Osteoblast (primary cell): ENCODE measurements at regions not wholly inside any gene's neighbourhood (a gene's known extent, or its start where the extent isn't known, plus 50 kb on each side); places are given as distances from the start of the nearest gene placed in this dataset.

Experiments
- DNase-seq: peaks from one replicate; pipeline ENCODE4 v3.0.0; 2011; ENCODE audit warnings: low spot score, mixed read lengths; ENCODE audit not compliant: insufficient read length; ENCODE audit errors: missing footprints
- H2AFZ ChIP-seq: 2 replicates; pipeline ENCODE4 v1.6.0; 2011; ENCODE audit warnings: mild to moderate bottlenecking, low read length
- H3K27ac ChIP-seq: 2 replicates; pipeline ENCODE4 v1.5.1; 2011; ENCODE audit warnings: mild to moderate bottlenecking, low read depth, low read length, moderate library complexity
- H3K27me3 ChIP-seq: 2 replicates; pipeline ENCODE4 v1.6.0; 2012; ENCODE audit warnings: mild to moderate bottlenecking, control low read depth, inconsistent platforms, low read length, moderate library complexity; ENCODE audit not compliant: insufficient read depth
- H3K36me3 ChIP-seq: 2 replicates; pipeline ENCODE4 v1.5.1; 2011; ENCODE audit warnings: mild to moderate bottlenecking, low read length, control low read depth, moderate library complexity; ENCODE audit not compliant: insufficient read depth
- H3K4me1 ChIP-seq: 2 replicates; pipeline ENCODE4 v1.5.1; 2011; ENCODE audit warnings: mild to moderate bottlenecking, low read length, control low read depth, moderate library complexity; ENCODE audit not compliant: insufficient read depth
- H3K4me2 ChIP-seq: 2 replicates; pipeline ENCODE4 v1.6.0; 2011; ENCODE audit warnings: mild to moderate bottlenecking, low read length; ENCODE audit not compliant: insufficient read depth
- H3K4me3 ChIP-seq: fragments of 200-600 bp; sonication (generic); 3 replicates; pipeline ENCODE4 v1.5.1; 2012; ENCODE audit warnings: mild to moderate bottlenecking, low read length, inconsistent platforms; ENCODE audit not compliant: insufficient read depth
- H3K79me2 ChIP-seq: 2 replicates; pipeline ENCODE4 v1.6.0; 2012; ENCODE audit warnings: mild to moderate bottlenecking, low read length, control low read depth, inconsistent platforms; ENCODE audit not compliant: insufficient read depth
- H3K9me3 ChIP-seq: 2 replicates; pipeline ENCODE4 v1.5.1; 2011; ENCODE audit warnings: low read depth, low read length, control low read depth
- H4K20me1 ChIP-seq: 2 replicates; pipeline ENCODE4 v1.6.0; 2012; ENCODE audit warnings: mild to moderate bottlenecking, low read length, control low read depth; ENCODE audit not compliant: insufficient read depth
- TF ChIP-seq, protein P1 (sequence below): IDR thresholded peaks from 2 replicates; pipeline ENCODE4 v1.5.1; 2011; ENCODE audit warnings: mild to moderate bottlenecking, low read depth, low read length, moderate library complexity; ENCODE audit errors: extremely low read depth

DNA sequence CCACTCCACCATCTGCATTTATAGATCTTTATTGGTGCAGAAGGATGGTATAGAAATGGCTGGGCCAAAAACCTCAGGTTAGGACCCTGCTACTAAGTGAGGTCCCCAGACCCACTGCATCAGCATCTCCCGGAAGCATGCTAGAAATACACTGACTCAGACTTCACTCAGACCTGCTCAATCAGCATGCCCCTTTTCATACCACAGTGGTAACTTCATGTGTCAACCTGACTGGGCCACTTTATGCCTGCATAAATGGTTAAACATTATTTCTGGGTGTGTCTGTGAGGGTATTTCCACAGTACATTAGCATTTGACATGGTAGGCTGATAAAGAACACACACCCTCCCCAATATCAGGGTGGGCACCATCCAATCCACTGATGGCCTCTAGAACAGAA lies 118.6 kb upstream of the VCX3B start:
- no peak for DNase-seq
- Histone ChIP-seq H4K20me1 (no peaks in the 10 kb centered on the region), H3K9me3 (peaks cover 3% of the 10 kb centered on the region), H3K4me3 (no peak overlapping the region), H3K4me2 (no peak overlapping the region), H3K27me3 (no peaks in the 10 kb centered on the region), H3K36me3 (no peaks in the 10 kb centered on the region), H3K4me1 (no peaks in the 10 kb centered on the region), H3K79me2 (no peaks in the 10 kb centered on the region), H2AFZ (no peak overlapping the region), H3K27ac (no peak overlapping the region)
- TF ChIP-seq, protein P1, sequence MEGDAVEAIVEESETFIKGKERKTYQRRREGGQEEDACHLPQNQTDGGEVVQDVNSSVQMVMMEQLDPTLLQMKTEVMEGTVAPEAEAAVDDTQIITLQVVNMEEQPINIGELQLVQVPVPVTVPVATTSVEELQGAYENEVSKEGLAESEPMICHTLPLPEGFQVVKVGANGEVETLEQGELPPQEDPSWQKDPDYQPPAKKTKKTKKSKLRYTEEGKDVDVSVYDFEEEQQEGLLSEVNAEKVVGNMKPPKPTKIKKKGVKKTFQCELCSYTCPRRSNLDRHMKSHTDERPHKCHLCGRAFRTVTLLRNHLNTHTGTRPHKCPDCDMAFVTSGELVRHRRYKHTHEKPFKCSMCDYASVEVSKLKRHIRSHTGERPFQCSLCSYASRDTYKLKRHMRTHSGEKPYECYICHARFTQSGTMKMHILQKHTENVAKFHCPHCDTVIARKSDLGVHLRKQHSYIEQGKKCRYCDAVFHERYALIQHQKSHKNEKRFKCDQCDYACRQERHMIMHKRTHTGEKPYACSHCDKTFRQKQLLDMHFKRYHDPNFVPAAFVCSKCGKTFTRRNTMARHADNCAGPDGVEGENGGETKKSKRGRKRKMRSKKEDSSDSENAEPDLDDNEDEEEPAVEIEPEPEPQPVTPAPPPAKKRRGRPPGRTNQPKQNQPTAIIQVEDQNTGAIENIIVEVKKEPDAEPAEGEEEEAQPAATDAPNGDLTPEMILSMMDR, result no peak

DNA sequence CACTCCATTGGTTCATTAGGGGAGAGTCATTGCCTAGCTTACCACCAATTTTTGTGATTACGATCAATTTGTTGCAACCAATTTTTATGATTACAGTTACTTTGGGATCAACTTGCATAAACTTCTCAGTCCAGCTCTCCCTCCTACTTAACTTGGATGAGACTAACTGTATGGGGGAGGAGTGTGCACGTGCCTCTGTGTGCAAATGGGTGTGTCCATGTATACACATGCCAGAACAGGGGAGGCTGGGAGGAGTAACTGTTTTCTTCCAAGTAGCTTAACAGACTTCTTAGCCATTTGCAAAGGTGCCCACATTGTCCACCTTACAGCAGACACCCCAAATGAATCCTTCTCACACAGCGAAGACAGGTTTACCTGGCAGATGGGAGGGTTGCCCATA lies 117.7 kb upstream of the VCX3B start:
- Histone ChIP-seq H3K27ac (no peak overlapping the region), H3K27me3 (no peaks in the 10 kb centered on the region), H3K4me3 (no peak overlapping the region), H2AFZ (no peak overlapping the region), H3K4me2 (no peak overlapping the region), H3K36me3 (no peaks in the 10 kb centered on the region), H3K79me2 (no peaks in the 10 kb centered on the region), H3K4me1 (no peaks in the 10 kb centered on the region), H3K9me3 (peaks cover 3% of the 10 kb centered on the region), H4K20me1 (no peaks in the 10 kb centered on the region)
- TF ChIP-seq, protein P1, result no peak
- no peak for DNase-seq

DNA sequence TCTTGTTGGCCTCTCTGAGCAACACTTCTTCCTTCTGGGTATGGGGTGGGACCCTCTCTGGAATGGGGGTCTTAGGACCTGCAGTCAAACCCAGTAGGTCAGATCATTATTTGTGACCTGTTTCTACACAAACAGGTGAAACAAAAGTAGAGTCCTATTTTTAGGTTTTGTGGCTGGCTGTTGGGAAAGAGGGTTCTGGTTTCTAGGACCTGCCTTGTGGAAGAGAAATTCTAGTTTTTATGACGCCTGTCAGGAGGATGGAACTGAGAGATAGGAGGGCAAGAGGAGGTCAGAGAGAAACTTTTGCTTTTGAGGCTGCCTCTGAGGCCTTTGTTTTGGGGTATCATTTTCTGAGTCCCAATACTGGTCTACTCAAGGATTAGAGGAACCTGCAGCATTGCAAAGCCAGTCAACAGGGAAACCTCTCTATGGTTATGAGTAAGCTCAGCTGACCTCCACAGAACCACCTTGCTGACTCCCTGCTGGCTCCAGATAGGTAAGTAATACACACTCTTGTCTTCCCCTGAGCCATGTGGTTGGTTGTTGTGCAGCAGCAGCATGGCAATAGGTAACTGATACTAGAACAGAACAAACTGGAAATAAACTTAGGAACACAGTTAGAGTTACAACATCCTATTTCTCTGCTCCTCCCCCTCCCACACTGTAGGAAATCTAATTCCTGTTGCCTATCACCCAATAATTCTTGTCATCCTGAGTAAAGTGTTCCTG lies 114.7 kb upstream of the VCX3B start:
- H3K4me2 ChIP-seq, result no peak overlapping the region
- H3K4me1 ChIP-seq, result no peaks in the 10 kb centered on the region
- H4K20me1 ChIP-seq, result no peaks in the 10 kb centered on the region
- no peaks in the 10 kb centered on the region for H3K79me2 ChIP-seq
- H3K36me3 ChIP-seq, result no peaks in the 10 kb centered on the region
- no peak overlapping the region for H2AFZ ChIP-seq
- H3K4me3 ChIP-seq, result no peak overlapping the region
- no peak overlapping the region for H3K27ac ChIP-seq
- TF ChIP-seq, protein P1, result no peak
- peaks cover 3% of the 10 kb centered on the region for H3K9me3 ChIP-seq
- DNase-seq, result no peak
- no peaks in the 10 kb centered on the region for H3K27me3 ChIP-seq

DNA sequence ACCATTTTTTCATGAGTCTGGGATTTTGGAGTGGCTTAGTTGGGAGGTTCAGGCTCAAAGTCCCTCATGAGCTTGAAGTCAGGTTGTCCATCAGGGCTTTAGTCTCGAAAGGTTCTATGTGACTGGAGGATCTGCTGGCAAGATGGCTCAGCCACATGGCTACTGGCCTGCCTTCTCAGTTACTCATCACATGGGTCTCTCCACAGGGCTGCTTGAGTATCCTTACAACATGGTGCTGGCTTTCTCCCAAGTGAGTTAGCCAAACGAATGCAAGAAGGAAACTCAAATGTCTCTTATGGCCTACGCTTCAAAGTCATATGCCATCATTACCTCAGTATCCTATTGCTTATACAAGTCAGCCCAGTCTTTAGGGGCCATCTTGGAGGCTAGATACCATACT lies 106.3 kb upstream of the VCX3B start:
- H2AFZ ChIP-seq, result no peak overlapping the region
- H3K9me3 ChIP-seq, result peaks cover 6% of the 10 kb centered on the region
- H3K27ac ChIP-seq, result no peak overlapping the region
- no peak overlapping the region for H3K4me3 ChIP-seq
- no peaks in the 10 kb centered on the region for H3K36me3 ChIP-seq
- DNase-seq, result no peak
- H3K27me3 ChIP-seq, result no peaks in the 10 kb centered on the region
- no peaks in the 10 kb centered on the region for H3K4me1 ChIP-seq
- H3K4me2 ChIP-seq, result no peak overlapping the region
- TF ChIP-seq, protein P1, result no peak
- no peaks in the 10 kb centered on the region for H4K20me1 ChIP-seq
- no peaks in the 10 kb centered on the region for H3K79me2 ChIP-seq
